ENCODE measurements at regions not wholly inside any gene's neighbourhood (a gene's known extent, or its start where the extent isn't known, plus 50 kb on each side); places are given as distances from the start of the nearest gene placed in this dataset.

DNA sequence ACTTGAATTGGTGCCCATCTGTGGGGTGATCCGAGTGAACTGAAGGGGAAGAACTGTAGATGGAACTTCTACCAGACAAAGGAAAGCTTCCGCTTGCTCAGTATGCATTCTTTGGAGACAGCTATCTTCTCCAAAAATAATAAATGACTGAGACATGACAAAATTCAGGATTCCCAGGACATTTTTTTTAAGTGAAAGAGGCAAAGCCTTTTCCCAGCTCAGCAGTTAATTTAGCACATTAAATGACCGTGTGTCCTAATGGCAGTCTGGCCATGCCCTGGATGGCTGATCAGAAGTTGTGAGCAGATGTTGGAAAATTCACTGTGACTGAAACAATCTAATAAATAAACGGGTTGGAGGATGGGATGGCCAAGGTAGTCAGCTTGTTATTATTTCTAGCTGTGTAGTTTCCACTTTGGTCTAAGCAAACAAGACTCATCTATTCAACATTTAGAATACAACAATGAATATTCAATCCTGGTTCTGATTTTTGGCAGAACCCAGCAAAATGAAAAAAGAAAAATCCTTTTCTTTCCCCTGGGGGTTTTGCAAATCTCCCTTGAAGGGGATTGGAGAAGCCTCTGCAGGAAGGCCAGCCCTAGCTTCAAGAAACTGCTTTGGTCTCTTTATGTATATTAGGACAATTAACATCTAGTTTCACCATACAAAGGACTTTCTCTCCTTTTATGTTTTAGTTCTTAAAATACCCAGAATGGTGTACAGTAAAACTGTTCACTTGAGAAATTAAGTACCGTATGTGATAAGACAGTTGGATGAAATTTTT lies 540.9 kb upstream of the MDFIC2 start:
- H3K27ac ChIP-seq: no peak overlapping the region
- H3K9me3 ChIP-seq: no peaks in the 10 kb centered on the region
- DNase-seq (no peak), ATAC-seq (ENCODE audit: low FRiP score in 2 of 2) (no peak)
- H3K4me3 ChIP-seq: no peak overlapping the region
- H3K27me3 ChIP-seq: no peaks in the 10 kb centered on the region
- H3K36me3 ChIP-seq: no peaks in the 10 kb centered on the region
- 85 to 88% methylated on average over 5 of the region's 5 CpGs for WGBS, 2 donors
- H3K4me1 ChIP-seq: peaks cover 0 to 8% (median 0%) of the 10 kb centered on the region in 4 donors
- TF ChIP-seq POLR2AphosphoS5 (IDR thresholded peaks at IDR 0.05): no peak
- no peak for TF ChIP-seq EP300 (IDR thresholded peaks at IDR 0.05)

- H3K27ac ChIP-seq: no peak overlapping the region
- no peak overlapping the region for H3K4me3 ChIP-seq
- H3K4me1 ChIP-seq: peaks cover 0 to 8% (median 0%) of the 10 kb centered on the region in 4 donors
- WGBS, 2 donors: 61 to 67% methylated on average over 6 of the region's 6 CpGs
- H3K9me3 ChIP-seq: no peaks in the 10 kb centered on the region
- ATAC-seq (ENCODE audit: low FRiP score in 2 of 2) (peak in 1 of 2 donors; percentile 59), DNase-seq (no peak)
- H3K36me3 ChIP-seq: no peaks in the 10 kb centered on the region
- TF ChIP-seq POLR2AphosphoS5 (IDR thresholded peaks at IDR 0.05): peak in 1 of 2 donors; percentile 56
- TF ChIP-seq, protein P1, sequence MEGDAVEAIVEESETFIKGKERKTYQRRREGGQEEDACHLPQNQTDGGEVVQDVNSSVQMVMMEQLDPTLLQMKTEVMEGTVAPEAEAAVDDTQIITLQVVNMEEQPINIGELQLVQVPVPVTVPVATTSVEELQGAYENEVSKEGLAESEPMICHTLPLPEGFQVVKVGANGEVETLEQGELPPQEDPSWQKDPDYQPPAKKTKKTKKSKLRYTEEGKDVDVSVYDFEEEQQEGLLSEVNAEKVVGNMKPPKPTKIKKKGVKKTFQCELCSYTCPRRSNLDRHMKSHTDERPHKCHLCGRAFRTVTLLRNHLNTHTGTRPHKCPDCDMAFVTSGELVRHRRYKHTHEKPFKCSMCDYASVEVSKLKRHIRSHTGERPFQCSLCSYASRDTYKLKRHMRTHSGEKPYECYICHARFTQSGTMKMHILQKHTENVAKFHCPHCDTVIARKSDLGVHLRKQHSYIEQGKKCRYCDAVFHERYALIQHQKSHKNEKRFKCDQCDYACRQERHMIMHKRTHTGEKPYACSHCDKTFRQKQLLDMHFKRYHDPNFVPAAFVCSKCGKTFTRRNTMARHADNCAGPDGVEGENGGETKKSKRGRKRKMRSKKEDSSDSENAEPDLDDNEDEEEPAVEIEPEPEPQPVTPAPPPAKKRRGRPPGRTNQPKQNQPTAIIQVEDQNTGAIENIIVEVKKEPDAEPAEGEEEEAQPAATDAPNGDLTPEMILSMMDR (IDR thresholded peaks at IDR 0.05): no peak
- TF ChIP-seq EP300 (IDR thresholded peaks at IDR 0.05): peak in 2 of 4 donors; percentile 8 to 42
- no peaks in the 10 kb centered on the region for H3K27me3 ChIP-seq
These were observed 537.7 kb upstream of the MDFIC2 start for GRCh38 chr3:70849911-70850699.

DNA sequence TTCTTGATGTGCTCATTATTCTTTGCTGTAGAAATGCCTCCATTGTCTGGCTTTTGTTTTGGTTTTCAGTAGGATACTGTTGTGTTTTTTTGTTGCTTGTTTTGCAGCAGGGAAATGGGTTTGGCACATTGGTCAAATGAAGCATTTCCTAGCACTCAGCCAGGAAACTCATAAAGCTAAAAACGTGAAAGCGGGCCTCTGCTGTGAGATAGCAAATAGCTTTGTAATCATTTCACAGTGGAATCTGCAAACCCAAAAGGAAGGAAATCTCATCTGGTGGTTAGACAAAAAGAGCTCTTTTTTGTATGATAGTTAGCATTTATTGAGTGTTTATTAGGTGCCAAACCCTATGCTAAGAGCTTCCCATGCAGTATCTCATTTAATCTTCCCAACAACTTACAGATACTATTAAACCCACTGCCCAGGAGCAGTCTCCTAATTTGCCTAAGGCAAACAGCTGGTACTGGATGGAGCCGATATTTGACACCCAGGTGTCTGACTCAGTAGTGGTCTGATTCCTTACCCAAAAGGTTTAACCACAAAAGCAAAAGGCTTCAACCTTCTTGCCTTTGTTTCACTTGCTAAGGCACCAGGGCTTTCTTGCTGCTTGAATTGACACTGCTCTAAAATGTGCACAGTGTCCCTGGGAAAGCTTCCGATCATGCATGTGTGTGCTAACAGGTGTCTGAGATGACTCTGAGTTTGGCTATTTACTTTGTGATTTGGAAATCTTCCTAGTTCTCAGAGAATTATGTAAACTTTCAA lies 527.9 kb upstream of the MDFIC2 start:
- H3K27ac ChIP-seq: no peak overlapping the region
- no peaks in the 10 kb centered on the region for H3K36me3 ChIP-seq
- no peak overlapping the region for H3K4me3 ChIP-seq
- TF ChIP-seq, protein P1 (IDR thresholded peaks at IDR 0.05): no peak
- TF ChIP-seq EP300 (IDR thresholded peaks at IDR 0.05) (no peak), POLR2A (IDR thresholded peaks at IDR 0.05) (no peak), POLR2AphosphoS5 (IDR thresholded peaks at IDR 0.05) (no peak)
- 51 to 56% methylated on average over 4 of the region's 4 CpGs for WGBS, 2 donors
- ATAC-seq (ENCODE audit: low FRiP score in 2 of 2) (no peak), DNase-seq (no peak)
- no peaks in the 10 kb centered on the region for H3K4me1 ChIP-seq
- H3K27me3 ChIP-seq: no peaks in the 10 kb centered on the region
- H3K9me3 ChIP-seq: no peaks in the 10 kb centered on the region

DNA sequence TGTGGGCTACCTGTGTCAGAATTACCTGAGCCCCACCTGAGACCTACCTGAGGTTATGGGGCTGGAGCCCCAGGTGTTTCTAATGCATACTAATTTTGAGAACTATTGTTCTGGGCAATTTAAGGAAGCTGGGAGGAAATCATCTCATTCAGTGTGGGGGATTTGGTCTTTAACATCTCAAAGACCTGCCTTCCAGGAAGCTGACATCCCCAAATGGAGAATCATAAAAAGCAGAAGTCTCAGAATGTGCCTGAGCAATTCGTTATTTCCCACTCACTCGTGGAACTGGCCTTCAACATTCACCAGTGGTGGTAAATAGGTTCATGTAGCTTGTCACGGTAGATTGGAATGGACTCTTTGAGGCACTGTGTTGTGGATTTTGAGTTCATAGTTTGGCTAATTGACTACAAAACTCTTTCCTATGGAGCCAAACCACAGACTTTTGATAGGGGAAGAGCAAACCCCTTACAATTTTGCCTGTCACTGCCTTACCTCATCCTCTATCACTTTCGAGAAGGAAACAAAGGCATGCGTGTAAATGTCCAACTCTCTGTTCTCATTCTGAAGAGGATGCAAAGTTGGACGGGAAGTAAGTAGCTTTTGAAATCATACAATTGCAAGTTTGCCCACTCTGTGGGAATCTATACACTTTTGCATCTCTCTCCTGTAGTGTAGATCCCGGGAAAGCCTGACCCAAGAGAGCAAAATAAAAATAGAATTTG lies 521.0 kb upstream of the MDFIC2 start:
- no peak for DNase-seq
- Histone ChIP-seq H3K9me3 (no peaks in the 10 kb centered on the region), H3K4me1 (peaks cover 0 to 11% (median 0%) of the 10 kb centered on the region in 4 donors), H3K27ac (peak overlapping the region; percentile 12 to 49 (median 26)), H3K4me3 (no peak overlapping the region), H3K36me3 (no peaks in the 10 kb centered on the region), H3K27me3 (no peaks in the 10 kb centered on the region)
- TF ChIP-seq POLR2A (IDR thresholded peaks at IDR 0.05): no peak
- TF ChIP-seq, protein P1 (IDR thresholded peaks at IDR 0.05): no peak
- no peak for TF ChIP-seq EP300 (IDR thresholded peaks at IDR 0.05)
- ATAC-seq (ENCODE audit: low FRiP score in 2 of 2): peak in 1 of 2 donors; percentile 43
- WGBS, 2 donors: 51 to 52% methylated on average over 7 of the region's 7 CpGs
